ENCODE measurements at regions not wholly inside any gene's neighbourhood (a gene's known extent, or its start where the extent isn't known, plus 50 kb on each side); places are given as distances from the start of the nearest gene placed in this dataset.
"Not testable (repeated sequence)": the region's sequence is repeated elsewhere in the genome, so short reads cannot be mapped to it uniquely, and the experiment has no call there.

GRCh38 chr2:190150413-190150812, 87.9 kb upstream of the MSTN start:
- no peak for TF ChIP-seq CTCF (IDR thresholded peaks at IDR 0.05)
- no peak overlapping the region for H3K4me3 ChIP-seq
- no peak overlapping the region for H3K27ac ChIP-seq
- DNase-seq (ENCODE audit: low spot score), result no peak

GRCh38 chr2:190149908-190150307, 87.4 kb upstream of the MSTN start:
- no peak for TF ChIP-seq CTCF (IDR thresholded peaks at IDR 0.05)

GRCh38 chr2:190149200-190149599, 86.7 kb upstream of the MSTN start:
- TF ChIP-seq CTCF (IDR thresholded peaks at IDR 0.05), result no peak
- no peak overlapping the region for H3K4me3 ChIP-seq
- DNase-seq (ENCODE audit: low spot score), result no peak
- no peak overlapping the region for H3K27ac ChIP-seq

More at GRCh38 chr2:190149908-190150307, 87.4 kb upstream of the MSTN start:
- DNase-seq (ENCODE audit: low spot score), result no peak
- H3K27ac ChIP-seq, result no peak overlapping the region
- no peak overlapping the region for H3K4me3 ChIP-seq

GRCh38 chr2:190146109-190146508, 83.6 kb upstream of the MSTN start:
- DNase-seq (ENCODE audit: low spot score); H3K4me3 ChIP-seq; H3K27ac ChIP-seq: not testable (repeated sequence)

DNA sequence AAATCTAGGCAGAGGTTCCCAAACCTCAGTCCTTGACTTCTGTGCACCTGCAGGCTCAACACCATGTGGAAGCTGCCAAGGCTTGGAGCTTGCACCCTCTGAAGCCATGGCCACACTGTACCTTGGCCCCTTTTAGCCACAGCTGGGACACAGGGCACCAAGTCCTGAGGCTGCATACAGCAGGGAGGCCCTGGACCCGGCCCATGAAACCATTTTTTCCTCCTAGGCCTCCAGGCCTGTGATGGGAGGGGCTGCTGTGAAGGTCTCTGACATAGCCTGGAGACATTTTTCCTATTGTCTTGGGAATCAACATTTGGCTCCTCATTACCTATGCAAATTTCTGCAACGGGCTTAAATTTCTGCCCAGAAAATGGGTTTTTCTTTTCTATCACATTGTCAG, 77.9 kb upstream of the MSTN start:
- H3K4me3 ChIP-seq; DNase-seq (ENCODE audit: low spot score); H3K27ac ChIP-seq: not testable (repeated sequence)

DNA sequence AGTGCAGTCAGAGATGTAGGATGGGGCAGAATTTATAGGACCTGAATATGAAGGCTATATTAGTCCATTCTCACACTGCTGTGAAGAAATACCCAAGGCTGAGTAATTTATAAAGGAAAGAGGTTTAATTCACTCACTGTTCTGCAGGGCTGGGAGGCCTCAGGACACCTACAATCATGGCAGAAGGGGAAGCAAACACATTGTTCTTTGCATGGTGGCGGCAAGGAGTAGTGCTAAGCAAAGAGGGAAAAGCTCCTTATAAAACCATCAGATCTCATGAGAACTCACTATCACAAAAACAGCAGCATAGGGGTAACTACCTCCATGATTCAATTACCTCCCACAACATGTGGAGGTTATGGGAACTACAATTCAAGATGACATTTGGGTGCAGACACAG, 76.8 kb upstream of the MSTN start:
- Histone ChIP-seq H3K27ac (no peak overlapping the region), H3K4me3 (no peak overlapping the region)
- DNase-seq (ENCODE audit: low spot score), result no peak
- no peak for TF ChIP-seq CTCF (IDR thresholded peaks at IDR 0.05)

GRCh38 chr2:190138032-190138431, 75.5 kb upstream of the MSTN start:
- no peak overlapping the region for H3K27ac ChIP-seq
- TF ChIP-seq CTCF (IDR thresholded peaks at IDR 0.05), result no peak
- no peak overlapping the region for H3K4me3 ChIP-seq
- DNase-seq (ENCODE audit: low spot score), result no peak

GRCh38 chr2:190137561-190137960, 75.0 kb upstream of the MSTN start:
- no peak for DNase-seq (ENCODE audit: low spot score)
- no peak for TF ChIP-seq CTCF (IDR thresholded peaks at IDR 0.05)
- no peak overlapping the region for H3K27ac ChIP-seq
- H3K4me3 ChIP-seq, result no peak overlapping the region
